OCI-LY1 (cell line): ENCODE measurements at regions not wholly inside any gene's neighbourhood (a gene's known extent, or its start where the extent isn't known, plus 50 kb on each side); places are given as distances from the start of the nearest gene placed in this dataset.

Experiments used
- CTCF ChIP-seq: fragments of 200-600 bp; sonication (generic), shearing (Covaris generic); IDR thresholded peaks from 2 replicates; pipeline ENCODE4 v1.5.1; 2017; ENCODE audit warnings: mild to moderate bottlenecking, antibody characterized with exemption, low read length, moderate library complexity, mixed read lengths
- EZH2 ChIP-seq: fragments of 200-600 bp; sonication (generic), shearing (Covaris generic); IDR thresholded peaks from 2 replicates; pipeline ENCODE4 v1.8.0; 2017; ENCODE audit warnings: borderline replicate concordance, mixed run types, mild to moderate bottlenecking, antibody characterized with exemption, low read length, moderate library complexity, mixed read lengths

- TF ChIP-seq CTCF (no peak), EZH2 (no peak)
Measured at GRCh38 chr16:54806881-54807360, 123.7 kb upstream of the IRX5 start.
